Head of caudate nucleus (tissue), 42 donors: ENCODE measurements at regions not wholly inside any gene's neighbourhood (a gene's known extent, or its start where the extent isn't known, plus 50 kb on each side); places are given as distances from the start of the nearest gene placed in this dataset.
"Not testable (repeated sequence)": the region's sequence is repeated elsewhere in the genome, so short reads cannot be mapped to it uniquely, and the experiment has no call there.

ENCODE experiments used
- DNase-seq, 42 donors: peaks; one replicate each; pipeline versions ENCODE4 v3.0.0 to v3.0.0-alpha.2; 2020 to 2021; ENCODE audit warnings: mixed read lengths in 7 of 42
- intact Hi-C: fragments of 100-400 bp; cut with DNase I; formaldehyde crosslinking; loops from one replicate; pipeline ENCODE4 v1.15.0; 2022

DNA sequence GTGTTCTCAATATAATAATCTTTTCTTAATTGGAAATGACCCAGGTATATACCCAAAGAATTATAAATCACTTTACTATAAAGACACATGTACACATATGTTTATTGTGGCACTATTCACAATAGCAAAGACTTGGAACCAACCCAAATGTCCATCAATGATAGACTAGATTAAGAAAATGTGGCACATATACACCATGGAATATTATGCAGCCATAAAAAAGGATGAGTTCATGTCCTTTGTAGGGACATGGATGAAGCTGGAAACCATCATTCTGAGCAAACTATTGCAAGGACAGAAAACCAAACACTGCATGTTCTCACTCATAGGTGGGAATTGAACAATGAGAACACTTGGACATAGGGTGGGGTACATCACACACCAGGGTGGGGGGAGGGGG lies 56.8 kb downstream of the SCGB2B2 start:
- intact Hi-C loops, DNase-seq: not testable (repeated sequence)

DNA sequence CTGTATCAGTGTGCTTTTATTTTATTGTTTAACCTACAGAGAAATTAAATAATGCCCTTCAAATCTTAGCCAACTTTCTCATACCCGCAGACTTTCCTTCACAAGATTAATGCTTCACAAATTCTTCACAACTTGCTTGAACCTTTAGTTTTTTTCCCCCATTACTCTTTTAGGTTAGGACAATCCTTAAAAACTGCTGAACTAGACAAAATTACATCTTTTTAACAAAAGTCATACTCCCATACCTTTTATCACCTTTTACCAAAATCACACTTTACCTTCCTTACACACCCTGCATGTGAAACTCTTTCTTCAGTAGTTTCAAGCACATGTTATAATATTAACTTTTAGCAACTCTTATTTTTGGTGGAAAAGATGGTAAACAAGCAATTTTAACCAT lies 58.5 kb downstream of the SCGB2B2 start:
- intact Hi-C loops: no loop called here
- no peak for DNase-seq

DNA sequence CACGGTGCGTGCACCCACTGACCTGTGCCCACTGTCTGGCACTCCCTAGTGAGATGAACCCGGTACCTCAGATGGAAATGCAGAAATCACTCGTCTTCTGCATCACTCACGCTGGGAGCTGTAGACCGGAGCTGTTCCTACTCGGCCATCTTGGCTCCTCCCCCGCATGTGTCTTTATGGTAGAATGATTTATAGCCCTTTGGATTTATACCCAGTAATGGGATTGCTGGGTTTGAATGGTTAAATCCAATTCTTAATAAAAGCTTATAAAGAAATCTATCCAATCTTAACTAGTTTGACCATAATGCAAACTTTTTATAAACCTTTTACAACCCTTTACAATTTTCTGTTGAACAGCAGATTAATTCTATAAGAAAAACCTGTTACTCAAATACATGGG lies 59.0 kb downstream of the SCGB2B2 start:
- intact Hi-C loops, DNase-seq: not testable (repeated sequence)

DNA sequence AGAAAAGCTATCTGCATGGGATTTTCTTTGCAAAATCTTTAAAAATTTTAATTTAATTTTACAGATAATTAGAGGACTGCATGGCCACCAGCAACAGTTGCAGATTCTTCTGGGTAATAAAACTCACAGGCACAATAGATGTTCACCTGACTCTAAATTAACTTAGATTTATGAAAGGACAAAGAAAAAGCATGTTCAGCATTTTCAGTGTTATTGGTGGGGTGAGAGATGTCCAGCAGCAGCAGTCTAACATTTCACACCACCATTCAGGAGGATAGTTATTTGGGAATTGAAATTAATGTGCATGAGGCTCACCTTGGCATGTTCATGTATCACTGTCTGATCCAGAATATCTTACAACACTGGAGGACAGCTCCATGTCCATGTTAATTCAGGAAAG lies 74.0 kb downstream of the SCGB2B2 start:
- intact Hi-C loops: no loop called here
- no peak for DNase-seq

DNA sequence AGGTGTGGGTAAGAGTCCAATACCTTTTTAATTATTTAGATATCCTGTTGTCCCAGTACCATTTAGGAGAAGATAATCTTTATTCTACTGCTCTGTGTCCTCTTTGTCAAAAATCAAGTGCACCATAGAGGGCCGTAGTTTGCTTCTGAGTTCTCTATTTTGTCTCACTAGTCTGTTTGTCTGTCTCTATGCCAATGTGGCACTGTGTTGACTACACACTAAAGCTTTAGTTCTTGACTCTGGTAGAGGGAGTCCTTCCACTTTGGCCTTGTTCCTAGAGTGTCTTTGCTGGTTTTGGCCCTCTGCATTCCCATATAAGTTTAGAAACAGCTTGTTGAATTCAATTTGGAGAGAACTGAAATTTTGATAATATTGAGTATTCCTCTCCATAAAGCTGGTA lies 75.9 kb downstream of the SCGB2B2 start:
- intact Hi-C loops: no loop called here
- no peak for DNase-seq

DNA sequence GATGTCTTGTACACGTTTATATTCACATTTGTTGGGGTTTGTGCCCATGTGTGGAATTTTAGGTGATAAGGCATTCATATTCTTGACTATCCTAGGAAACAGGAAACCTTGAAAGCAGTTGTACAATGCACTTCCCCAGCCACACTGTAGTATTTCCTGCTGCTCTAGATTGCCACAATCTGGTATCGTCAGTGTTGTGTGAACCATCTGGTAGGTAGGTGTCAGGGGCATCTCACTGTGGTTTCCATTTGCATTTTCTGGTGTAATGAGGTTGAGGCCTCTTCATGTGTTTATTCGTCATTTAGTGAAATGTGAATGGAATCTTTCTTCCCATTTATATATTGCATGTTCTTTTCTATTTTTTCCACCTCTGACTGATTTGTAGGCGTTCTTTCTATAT lies 76.6 kb downstream of the SCGB2B2 start:
- intact Hi-C loops: no loop called here
- DNase-seq: no peak

DNA sequence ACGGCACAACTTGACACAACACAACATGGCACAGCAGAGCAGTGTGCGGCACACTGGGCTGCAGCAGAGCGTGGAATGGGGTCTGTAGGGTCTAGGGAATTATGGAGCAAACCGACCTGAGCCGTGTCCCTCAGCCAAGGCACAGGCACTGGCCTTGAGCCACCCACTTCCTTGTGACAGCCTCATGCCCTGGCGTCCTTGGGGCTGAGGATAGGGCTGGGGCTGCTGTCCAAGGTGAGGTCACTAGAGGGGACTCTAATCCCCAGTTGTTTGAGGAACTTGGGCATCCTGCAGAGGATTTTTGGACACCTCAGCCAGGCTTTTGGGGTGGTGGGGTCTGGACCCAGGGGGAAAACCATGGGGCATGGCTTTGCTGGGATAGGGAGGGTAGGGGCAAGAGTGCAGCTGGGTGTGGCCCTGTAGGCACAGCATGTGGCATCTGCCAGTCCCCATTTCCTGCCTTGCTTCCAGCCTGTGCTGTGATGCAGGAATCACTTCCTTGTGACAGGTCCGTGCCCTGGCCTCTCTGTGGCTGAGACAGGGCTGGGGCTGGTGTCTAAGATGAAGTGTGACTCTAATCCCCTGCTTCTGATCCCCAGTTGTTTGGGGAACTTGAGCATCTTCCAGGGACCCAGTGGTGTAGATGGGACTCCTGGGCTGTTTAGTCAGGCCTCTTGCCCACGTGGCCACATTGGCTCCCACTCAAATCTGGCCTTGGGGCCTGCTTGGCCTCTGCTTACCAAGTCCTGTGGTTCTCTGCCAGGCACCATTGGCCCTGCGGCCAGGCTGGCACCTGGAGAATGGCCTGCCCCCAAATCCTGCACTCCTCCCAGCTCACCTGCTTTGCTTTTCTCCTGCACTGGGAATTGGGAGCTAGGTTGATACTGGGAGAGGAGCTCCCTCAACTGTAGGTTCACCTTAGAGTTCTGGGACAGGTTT lies 78.5 kb downstream of the SCGB2B2 start:
- intact Hi-C loops: no loop called here
- no peak for DNase-seq

DNA sequence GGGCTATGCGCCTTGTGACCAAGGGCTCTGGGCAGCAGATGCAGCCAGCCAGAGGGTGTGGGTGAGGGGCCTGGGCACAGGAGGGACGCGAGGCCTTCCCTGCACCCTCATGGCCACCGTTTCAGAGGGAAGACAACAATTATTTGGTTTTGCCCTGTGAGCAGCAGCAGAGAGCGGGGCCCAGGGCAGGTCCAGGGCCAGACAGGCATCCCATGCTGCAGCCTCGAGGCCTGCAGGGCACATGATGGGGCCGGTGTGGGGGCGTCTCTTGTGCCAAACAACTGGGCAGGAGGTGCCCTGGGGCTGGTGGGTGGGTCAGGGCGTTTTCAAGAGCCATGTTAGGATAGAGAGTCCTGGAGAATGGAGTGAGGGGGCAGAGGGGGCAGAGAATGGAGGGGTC lies 79.4 kb downstream of the SCGB2B2 start:
- DNase-seq: no peak
- intact Hi-C loops: no loop called here

DNA sequence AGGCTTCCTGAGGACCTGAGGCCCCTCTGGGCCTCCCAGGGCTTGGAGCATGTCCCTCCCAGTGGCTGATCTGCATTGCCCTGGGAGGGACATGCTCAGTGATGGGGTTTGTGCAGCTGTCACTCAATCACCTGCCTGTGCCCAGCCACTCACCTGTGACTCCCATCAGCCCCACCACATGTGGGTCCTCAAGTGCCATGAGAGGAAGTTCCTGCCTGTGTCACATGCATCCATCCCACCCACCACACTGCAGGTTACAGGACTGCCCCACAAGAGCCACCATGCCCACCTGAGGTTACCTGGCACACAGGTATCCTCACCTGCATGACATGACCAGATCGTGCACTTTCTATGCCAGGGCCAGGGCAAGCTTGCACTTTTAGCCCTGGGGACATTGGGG lies 80.0 kb downstream of the SCGB2B2 start:
- no peak for DNase-seq
- intact Hi-C loops: no loop called here

DNA sequence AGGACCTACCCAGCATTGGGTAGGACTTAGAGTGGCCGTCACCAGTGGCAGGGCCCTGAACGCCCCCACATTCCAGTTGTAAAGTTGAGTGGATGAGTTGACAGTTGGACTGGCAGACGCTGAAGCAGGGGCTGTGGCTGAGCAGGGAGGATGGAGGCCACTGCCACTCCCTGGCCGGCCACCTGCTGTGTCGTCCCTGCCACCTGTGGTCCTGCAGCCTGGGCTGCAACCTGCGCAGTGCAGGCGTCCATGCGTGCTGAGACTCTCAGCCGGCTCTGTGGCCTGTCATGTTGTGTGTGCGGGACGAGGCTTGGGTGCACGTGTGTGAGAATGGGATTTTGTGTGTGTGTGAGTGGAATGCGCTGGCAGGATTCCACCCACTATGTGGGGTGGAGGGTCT lies 80.8 kb downstream of the SCGB2B2 start:
- peak in 2 of 42 donors; percentile 16 to 30 for DNase-seq

DNA sequence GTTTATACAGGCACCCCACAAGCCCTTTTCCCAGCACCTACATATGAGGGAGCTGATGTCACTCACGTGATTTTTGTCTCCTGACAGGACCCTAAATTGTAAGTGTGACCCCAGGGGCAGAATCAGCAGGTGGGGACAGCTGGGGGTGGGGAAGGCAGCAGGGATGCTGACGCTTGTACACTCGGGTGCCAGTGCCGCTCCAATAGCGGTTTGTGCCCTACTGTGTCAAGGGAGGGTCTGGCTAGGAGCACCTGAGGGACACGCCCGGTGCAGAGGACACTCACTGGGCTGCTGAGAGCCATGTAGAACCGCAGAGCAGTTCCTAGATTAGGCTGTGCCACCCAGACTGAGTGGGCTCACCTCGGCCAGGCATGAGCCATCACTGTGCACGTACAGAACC lies 81.3 kb downstream of the SCGB2B2 start:
- peak in 1 of 42 donors; percentile 19 for DNase-seq
- intact Hi-C loops: no loop called here

More for the DNA sequence above, 80.8 kb downstream of the SCGB2B2 start:
- intact Hi-C loops: no loop called here

DNA sequence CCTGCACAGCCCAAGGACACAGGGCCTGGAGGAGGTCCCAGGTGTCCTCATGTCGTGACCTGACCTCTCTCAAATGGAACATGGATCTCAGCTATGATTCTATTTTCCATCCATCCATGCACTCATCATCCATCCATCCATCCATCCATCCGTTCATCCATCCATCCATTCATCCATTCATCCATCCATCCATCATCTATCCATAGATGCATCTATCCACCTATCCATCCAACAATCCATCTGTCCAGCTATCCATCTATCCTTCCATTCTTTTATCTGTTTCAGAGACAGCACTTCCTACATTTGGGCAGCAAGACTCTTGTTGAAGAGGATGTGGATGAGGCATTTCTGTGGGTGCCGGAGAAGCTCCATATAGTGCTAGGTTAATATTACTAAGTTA lies 86.7 kb downstream of the SCGB2B2 start:
- no peak for DNase-seq
- intact Hi-C loops: no loop called here

DNA sequence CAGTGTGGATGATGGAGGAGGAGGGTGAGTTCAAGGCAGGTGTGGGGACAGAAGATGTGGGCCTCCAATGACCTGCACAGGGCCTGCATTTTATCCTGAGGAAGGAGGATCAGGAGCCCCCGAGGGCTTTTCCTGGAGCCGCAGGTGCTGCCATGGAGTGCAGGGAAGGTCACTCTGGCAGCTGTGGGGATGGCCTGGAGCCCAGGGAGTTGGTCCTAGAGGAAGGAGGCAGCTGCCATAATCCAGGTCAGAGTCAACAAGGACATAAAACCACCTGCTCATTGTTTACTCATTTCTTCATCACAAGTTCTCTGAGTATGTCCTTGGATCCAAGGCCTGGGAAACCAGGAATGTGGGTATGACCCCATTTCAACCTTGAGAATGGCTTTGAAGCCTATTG lies 87.2 kb downstream of the SCGB2B2 start:
- no peak for DNase-seq
- intact Hi-C loops: no loop called here

DNA sequence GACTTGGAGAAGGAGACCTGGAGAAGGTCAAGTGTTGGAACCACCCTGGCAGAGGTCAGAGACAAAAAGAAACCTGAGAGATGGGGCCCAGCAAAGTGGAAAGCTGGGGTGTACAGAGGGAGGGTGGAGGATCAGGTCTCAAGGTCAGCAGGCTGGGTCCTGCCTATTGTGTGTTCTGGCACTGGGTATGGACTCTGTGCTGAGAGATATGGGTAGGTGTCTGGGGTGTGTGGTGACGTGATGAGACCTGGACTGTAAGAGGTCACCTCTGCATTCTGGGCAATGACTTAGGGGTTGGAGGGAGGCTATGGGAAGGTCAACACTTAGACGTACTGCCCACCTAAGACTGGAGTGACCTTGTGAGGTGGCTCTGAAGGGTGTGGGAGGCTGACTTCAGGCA lies 88.1 kb downstream of the SCGB2B2 start:
- intact Hi-C loops: no loop called here
- DNase-seq: no peak

DNA sequence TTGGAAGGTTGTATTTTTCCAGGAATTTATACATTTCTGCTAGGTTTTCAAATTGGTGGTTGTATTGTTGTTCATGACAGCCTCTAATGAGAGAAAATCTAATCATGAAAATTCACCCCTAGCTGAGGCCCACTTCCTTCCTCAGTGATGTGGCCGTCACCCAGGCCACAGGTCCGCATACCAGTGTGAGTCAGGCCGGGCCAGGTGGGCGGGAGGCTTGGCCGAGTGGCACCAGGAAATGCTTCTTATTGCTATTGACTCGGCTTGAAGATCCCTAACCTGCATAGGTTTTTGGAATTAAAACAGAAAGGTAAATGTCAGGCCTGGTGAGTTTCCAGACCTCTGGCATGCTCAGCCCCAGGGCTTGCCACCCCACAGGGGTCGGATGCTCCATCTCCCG lies 88.7 kb downstream of the SCGB2B2 start:
- intact Hi-C loops: no loop called here
- DNase-seq: no peak

DNA sequence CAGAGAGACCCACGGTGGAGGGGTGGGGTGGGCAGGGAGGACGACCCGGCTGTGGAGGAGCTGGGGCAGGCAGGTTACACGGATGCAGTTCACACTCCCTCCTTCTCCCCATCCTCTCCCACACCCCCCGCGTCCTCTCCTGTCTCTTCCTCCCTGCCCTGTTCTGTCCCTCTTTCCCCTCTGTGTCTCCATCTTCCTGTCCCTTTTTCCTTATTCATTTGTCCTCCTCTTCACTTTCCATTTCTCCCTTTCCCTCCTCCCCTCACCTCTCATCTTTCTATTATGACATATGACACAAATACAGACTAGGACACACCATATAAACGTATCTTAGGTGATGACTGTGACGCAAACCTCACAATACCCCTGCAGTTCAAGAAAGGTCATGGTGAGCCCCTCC lies 96.6 kb downstream of the SCGB2B2 start:
- intact Hi-C loops: no loop called here
- no peak for DNase-seq

DNA sequence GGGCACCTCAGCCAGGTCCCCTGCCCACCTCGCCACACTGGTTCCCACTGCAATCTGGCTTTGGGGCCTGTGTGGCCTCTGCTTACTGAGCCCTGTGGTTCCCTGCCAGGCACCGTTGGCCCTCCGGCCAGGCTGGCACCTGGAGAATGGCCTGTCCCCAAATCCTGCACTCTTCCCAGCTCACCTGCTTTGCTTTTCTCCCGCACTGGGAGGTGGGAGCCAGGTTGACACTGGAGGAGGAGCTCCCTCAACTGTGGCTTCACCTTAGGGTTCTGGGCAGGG lies 97.0 kb downstream of the SCGB2B2 start:
- DNase-seq: no peak
- intact Hi-C loops: no loop called here

DNA sequence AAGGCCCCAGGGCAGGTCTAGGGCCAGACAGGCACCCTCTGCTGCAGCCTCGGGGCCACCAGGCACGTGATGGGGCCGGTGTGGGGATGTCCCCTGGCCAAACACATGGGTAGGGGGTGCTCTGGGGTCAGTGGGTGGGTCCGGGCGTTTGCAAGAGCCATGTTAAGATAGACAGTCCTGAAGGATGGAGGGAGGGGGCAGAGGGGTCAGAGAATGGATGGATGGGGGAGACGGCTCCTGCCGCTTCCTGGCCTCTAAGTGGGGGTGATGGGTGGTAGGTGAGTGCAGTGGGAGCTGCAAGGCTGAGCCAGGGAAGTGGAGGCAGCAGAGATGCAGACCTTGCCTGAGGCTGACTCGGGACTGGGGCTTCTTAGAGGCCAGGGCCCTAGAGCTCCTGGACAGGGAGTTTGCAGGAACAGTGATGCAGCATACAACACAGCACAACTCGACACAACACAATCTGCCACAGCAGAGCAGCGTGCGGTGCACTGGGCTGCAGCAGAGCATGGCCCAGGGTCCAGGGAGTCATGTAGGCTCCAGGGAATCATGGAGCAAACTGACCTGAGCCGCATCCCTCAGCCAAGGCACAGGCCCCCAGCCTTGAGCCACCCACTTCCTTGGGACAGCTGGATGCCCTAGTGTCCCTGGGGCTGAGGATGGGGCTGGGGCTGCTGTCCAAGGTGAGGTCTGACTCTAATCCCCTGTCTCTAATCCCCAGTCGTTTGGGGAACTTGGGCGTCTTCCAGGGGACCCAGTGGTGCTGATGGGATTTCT lies 97.5 kb downstream of the SCGB2B2 start:
- peak in 1 of 42 donors; percentile 18 for DNase-seq
- intact Hi-C loops: no loop called here

DNA sequence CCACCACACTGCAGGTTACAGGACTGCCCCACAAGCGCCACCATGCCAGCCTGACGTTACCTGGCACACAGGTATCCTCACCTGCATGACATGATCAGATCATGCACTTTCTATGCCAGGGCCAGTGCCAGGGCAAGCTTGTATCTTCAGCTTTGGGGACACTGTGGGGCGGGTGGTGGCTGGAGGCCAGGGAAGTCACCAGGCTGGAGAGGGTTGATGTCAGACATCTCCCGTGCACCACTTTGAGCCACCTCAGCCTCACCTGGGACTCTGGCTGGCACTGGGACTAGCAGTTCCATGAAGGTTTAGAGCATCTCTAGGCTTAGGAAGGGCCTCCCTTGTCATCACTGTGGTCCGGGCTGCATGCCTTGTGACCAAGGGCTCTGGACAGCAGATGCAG lies 97.2 kb downstream of the WTIP start:
- DNase-seq: peak in 1 of 42 donors; percentile 15
- intact Hi-C loops: no loop called here

DNA sequence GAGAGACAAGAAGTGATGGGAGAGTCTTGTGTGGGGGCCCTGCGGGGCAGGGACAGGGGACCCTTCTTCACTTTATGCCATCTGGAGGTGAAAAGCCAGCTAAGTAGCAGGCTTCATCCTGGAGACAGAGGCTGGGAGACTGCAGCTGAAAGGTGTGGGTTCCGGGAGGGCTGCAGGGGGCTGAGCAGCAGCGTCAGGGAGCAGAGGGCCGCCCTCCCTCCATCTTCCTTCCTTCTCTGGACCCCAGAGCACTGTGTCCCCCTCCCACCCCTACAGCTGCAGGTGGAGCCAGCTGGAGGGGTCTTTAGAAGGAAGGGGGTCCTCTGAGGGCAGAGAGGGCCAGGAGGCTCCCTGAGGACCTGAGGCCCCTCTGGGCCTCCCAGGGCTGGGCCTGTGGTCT lies 96.6 kb downstream of the WTIP start:
- intact Hi-C loops: no loop called here
- no peak for DNase-seq
